NCI-H1694 treated with DMSO at 0.1 percent for 48 hours (cell line): ENCODE measurements at regions not wholly inside any gene's neighbourhood (a gene's known extent, or its start where the extent isn't known, plus 50 kb on each side); places are given as distances from the start of the nearest gene placed in this dataset.
A peak's percentile ranks its signal among the peaks of the same experiment; 100 is the strongest.
"Not testable (repeated sequence)": the region's sequence is repeated elsewhere in the genome, so short reads cannot be mapped to it uniquely, and the experiment has no call there.

Experiments used
- DNase-seq: peaks from one replicate; lab custom pipeline; 2025; lab: John Stamatoyannopoulos, UW

DNA sequence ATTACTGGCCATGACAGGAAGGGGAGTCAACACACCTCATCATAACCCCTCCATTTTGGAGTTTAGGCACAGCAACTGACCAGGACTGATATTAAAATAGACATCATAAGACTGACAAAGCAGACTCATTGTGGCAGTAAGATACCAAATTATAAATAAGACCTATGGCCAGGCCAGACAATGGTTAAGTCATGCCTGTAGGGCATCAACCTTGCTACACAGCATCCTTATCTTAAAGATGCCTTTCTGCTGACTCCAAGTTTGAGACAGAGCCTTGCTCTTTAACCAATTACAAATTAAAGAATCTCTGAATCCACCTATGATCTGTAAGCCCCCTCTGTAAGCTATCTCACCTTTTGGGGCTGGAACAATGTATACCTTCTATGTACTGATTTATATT lies 65.5 kb downstream of the VCX2 start:
- no peak for DNase-seq

DNA sequence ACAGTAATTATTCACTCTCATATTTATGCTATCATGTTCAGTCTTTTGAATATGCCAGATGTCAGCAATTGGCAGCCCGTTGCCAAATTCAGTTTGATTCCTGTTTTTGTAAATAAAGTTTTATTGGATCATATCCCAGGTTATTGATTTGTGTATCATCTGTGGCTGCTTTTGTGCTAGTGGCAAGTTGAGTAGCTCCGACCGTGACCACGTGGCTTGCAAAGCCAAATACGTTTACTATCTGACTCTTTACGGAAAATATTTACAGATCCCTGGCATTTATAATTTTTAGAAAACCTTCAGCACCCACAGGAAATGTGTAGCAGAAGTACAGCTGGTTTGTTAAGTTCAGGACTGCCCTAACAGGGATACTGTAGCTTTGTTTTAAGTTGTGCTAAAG lies 67.4 kb downstream of the VCX2 start:
- peak; percentile 4 for DNase-seq

DNA sequence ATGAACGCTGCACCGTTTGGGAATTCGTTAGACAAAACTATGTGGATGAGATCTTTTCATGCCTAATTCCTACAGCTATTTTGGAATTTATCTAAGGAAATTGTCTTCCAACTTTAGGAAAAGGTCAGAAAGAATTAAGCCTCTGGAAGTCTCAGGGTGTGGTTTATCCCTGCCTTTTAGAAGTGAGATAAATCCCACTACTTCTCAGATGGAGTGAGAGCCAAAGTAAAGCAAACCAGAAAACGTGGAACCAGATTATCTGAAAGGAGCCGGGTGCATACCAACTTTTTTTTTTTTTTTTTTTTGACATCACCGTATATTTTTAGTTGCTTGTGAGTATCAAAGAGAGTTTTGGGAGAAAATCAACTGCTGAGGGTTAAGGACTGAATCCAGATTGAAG lies 79.6 kb downstream of the VCX2 start:
- no peak for DNase-seq

DNA sequence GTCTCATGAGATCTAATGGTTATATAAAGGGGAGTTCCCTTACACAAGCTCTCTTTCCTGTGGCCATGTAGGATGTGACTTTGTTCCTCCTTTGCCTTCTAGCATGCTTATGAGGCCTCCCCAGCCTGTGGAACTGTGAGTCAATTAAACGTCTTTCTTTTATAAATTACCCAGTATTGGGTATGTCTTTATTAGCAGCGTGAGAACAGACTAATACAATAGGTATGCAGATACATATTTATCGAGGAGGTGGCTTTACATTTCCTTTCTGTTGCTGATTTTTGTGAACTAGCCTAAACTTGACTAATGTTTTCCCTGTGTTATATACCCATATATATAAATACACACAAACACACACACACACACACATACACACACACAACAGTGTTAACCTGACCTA lies 80.2 kb downstream of the VCX2 start:
- DNase-seq: no peak

DNA sequence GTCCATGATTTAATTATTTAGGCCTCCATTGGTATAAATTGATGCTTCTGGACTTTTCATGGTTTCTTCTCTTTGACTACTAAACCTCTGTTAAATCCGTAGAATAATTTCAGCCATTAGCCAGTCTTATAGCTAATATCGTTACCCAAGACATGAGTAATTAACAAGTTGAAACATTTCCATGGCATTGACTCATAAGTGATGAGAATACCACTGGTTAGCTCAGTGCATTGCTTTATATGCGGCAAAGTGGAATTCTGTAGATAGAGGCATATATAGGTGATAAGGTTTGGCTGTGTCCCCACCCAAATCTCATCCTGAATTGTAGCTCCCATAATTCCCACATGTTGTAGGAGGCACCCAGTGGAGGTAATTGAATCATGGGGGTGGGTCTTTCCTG lies 80.6 kb downstream of the VCX2 start:
- no peak for DNase-seq

DNA sequence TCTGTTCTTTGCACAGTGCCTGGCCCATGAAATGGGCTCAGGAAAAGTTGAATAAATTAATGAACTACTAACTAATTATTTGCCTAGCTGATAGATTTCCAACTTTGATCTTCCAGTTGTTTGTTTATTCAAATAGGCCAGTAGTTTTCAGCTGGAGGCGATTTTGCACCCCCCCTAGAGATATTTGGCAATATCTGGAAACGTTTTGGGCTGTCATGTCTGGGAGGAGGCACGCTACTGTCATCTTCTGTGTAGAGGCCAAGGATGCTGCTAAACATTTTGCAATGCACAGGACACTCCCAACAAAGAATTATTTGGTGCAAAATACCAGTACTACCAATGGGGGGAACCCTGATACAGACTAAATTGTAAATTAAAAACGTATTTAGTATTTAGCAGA lies 81.9 kb downstream of the VCX2 start:
- DNase-seq: no peak

DNA sequence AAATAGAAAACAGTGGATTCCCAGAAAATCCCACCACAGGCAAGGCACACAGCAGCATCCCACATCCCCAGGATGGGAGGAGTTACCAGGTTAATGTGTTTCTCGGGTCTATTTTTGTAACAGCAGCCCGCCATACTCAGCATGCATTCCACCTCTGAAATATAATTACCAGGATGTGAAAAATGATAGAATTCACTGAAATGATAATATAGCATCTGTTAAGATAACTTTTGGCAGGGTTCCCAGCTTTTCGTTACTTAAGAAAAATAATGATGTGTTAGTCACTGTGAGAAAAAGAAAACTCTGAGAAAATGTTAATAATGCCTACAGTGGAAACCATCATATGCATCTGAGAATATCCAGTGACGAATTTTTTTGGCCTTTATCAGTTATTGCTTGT lies 87.1 kb downstream of the VCX2 start:
- peak; percentile 3 for DNase-seq

DNA sequence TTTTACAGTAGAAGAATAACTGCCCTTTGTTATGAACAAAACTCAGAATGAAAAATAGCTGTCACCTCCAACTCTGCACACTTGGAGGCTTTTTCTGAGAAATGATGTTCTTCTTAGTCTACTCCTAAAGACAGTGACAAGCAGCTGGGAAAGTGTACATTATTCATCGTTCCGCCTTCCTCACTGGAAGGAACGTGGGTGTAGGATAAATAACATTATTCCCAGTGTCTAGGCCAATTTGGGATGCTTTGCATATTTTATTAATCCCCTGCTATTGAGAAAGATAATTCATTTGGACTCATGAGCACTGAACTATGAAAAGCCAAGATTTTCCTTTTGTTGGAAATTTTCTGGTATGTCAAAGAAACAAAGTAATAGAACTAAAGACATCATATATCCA lies 87.8 kb downstream of the VCX2 start:
- no peak for DNase-seq

DNA sequence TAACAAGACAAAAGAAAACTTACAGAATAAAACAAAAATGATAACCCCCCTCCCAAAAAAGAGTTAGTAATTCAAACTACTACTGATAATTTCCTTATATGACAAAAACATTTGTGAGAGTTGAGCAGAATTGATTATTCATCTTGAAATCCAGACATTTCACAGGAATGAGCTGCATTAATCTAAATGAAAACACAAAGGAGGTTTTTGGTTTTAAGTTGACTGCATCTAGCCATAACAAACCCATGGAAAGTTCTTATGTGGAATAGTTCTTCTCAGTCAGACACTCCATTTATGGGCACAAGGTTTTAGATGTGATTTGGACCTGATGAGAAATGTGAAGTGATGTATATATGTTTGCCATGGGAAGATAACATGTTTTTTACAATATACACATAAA lies 95.4 kb downstream of the VCX2 start:
- no peak for DNase-seq

DNA sequence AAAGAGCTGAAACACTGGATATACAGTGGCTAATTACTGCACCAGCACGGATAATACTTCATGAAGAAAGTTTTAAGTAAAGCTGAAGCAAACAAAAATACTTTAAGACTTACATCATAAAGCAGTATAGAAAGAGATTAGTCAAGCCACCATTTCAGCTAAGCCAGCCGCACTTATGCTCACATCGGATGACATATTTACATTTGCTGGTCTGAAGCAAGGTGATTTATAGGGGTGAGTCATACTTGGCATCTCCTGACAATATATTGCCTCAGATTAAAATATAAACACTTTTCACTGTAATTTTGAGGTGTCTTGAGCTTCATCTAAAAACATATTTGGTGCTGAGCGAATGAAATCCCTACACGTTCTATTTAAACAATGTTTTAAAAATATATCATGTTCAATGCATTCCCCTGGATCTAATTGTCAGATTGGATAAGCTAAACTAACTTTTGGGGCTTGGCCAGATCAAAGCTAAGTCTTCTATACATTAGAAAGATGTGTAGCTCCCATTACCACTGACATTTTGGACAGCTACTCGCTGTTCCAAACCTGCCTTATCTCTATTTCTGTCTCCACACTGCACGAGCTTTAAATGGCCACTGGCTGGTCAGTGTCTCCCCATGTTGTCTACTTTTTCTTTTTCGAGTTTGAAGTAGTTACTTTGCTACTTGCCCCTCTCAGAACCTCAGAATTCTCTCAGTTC lies 103.2 kb downstream of the VCX2 start:
- peak; percentile 7 for DNase-seq

DNA sequence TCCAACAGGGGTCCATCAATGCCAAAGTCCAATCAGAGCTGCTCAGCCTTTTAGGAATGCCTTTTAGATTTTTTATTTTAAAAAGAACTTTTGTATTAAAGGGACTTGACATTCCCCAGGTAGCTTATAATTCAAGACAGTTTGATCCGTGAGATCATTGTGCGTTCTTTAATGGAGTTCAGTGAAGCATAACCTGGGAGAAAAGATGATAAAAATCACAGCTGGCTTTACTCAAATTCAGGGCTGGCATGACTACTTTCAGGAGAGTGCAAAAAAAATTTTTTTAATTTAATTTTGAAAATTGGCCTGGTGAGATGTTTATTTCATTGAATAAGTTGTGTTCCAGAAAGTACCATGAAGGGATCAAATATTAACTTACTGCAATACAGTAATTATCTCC lies 118.2 kb downstream of the VCX2 start:
- DNase-seq: no peak

DNA sequence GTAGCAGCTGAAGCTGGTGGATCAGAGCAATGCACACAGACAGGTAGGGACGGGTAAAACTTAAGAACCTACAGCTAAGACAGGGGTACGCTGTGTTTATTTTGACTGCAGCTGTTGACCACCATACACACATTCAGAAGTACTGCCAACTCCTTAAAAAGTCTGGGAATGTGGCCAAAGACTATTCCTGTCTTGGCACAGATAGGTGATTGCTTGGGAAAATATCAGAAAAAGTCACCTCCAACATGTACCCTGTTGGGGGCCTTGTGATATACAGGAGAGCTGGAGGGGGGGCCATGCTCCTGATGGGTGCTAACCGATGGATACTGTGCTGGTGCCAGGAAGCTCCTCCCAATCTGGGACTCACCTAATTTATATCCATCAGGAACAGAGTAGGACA lies 121.2 kb downstream of the VCX2 start:
- no peak for DNase-seq

DNA sequence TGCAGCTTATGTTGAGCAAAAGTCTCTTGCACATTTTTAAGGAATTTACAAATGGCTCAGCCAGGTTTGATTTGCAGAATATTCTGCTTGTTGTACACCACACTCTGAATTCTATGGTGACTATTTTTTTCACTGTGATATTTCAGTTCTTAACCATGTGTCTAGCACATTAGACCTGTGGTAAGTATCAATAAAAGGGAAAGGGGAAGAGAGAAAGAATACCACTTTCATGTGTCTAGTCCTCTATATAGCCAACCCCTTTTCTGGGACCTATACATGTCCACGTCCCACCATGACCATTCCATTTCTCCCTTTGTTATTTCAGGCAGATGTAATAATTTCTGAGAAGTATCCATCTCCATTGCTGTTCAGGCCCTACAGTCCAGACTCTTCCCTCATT lies 121.3 kb upstream of the PNPLA4 start:
- no peak for DNase-seq

DNA sequence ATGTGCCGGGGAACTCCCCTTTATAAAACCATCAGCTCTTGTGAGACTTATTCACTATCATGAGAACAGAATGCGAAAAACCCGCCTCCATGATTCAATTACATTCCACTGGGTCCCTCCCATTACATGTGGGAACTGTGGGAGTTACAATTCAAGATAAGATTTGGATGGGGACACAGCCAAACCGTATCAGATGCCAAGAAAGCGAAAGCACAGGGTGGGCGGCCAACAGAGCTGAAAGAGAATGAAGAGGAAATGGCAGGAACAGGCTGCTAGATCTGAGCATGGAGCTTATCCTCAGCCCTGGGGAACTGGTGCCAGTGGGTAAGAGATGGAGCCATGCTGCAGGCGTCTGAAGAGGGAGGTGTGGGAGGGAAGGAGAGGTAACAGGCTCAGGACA lies 117.7 kb upstream of the PNPLA4 start:
- DNase-seq: no peak

DNA sequence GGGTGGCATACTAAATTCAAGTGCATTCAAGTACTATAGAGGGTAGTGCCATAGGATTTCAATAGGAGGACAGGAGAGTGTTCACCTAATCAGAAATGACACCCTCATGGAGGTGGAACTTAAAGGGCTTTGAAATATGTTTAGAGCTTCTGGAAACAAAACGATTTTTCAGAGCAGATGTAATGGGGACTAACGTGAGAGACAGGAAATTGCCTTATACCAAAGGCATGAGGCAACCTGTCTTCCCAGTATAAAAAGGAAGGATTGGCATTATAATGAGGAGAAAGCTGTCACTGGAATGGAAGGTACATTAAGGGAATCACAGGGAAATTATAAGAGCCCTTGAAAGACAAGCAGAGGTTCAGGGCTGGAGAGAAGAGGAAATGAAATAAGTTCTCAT lies 116.3 kb upstream of the PNPLA4 start:
- DNase-seq: no peak

DNA sequence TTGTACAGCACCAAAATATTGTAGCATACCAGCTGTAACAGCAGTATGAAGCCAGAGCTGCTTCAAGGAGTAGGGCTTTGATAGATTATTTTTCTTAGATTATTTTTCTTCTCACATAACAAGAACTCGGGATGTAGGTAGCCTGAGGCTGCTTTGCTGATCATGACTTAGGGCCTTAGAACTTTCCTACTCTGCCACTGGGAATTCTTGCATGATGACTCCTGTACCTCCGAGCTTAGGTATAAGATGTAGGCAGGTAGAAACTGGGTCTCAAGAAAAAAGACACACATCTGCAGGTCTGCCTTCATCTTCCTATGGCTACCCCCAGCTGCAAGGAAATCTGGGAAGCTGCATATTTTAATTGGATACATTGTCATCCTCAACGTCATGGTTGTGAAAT lies 115.9 kb upstream of the PNPLA4 start:
- DNase-seq: no peak

DNA sequence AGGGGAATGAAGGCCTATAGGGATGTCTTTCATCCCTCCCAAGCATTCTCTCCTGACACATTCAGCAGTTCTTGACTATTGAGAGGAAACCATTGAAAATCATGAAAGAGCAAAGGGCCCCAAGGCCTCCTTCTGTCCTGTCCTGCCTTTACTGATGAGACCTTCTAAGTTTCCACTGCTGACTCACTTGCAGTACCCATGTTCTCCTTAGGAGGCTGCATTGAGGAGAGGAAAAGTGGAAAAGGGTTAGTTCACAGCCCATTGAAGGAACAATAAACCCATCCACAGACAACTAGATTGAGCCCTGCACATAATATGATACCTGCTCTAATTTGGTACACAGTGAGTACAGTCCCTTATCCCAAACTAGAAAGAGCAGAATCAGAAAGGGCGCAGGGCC lies 115.1 kb upstream of the PNPLA4 start:
- no peak for DNase-seq

DNA sequence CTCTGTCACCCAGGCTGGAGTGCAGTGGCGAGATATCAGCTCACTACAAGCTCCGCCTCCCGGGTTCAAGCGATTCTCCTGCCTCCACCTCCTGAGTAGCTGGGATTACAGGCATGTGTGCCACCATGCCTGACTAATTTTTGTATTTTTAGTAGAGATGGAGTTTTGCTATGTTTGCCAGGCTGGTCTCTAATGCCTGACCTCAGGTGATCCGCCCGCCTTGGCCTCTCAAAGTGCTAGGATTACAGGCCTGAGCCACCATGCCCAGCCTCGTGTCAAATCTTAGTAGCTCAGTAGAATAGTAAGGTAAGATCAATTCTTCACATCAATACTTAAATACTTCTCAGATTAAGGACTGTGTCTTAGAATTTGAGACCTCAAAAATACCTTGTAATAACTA lies 112.5 kb upstream of the PNPLA4 start:
- not testable (repeated sequence) for DNase-seq

DNA sequence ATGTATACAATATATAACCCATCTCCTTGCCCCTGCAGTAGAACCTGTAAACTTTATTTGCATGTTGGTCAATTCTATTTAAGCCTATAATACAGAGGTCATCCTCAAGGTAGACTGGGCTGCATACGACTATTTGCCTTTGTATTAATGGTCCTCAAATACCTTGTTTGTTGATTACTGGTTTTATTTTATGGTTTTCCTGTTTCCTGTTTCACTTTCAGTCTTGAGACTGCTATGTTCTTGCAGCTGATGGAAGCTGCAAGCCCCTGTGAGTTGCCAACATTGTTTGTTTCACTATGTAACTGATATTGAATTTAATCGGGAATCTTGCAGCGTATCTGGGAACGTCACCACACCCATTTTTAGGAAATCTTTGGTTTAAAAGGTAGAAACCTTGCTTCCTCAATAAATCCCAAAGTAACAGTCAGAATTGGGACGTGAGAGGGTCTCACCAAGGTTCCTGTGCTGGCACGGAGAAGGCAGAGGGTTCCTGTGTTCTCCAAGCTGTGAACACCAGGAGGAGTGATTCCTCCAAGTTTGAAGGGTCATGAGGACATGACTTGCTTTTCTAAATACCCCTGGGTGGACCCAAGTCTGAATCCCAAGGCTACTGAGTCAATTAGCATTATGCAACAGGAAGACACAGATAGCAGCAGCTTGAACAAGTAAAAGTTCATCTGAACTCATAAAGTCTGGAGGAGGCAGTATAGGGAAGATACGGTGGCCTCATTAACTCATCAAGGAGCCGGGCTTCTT lies 110.6 kb upstream of the PNPLA4 start:
- no peak for DNase-seq

DNA sequence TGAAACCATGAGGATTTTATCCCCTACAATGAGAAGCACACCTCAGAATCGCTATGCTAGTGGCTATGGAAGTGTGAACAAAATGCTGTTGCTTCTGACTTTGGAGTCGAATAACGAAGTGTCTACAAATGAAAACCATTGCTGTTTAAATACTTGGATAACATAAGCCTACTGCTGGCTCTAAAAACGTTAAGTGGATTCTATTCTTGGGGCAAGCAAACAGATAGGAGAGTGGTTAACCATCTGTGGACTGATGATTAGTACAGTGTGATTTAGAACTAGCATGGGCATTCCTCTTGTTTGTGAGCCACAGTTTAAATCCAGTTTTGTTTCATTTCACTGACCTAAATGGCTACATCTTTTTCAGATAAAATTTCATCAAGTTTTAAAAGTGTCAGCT lies 109.7 kb upstream of the PNPLA4 start:
- DNase-seq: no peak

DNA sequence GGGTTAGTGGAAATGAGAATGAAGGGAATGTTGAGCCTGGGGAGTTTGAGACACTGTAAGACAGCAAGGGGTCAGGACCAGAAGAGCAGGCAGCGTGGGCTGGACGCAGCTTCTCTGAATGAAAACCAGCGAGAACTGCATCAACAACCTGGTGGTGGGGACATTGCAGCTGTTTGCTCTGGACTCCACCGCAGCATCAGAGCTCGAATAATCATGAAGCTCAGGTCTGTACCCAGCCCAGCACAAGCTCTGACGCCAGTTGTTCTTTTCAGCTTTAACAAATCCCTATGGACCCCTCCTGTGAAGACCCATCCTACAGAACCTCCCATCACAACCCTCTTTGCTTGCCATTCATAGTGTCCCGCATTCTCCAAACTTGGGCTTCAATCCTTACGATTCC lies 106.8 kb upstream of the PNPLA4 start:
- DNase-seq: no peak

DNA sequence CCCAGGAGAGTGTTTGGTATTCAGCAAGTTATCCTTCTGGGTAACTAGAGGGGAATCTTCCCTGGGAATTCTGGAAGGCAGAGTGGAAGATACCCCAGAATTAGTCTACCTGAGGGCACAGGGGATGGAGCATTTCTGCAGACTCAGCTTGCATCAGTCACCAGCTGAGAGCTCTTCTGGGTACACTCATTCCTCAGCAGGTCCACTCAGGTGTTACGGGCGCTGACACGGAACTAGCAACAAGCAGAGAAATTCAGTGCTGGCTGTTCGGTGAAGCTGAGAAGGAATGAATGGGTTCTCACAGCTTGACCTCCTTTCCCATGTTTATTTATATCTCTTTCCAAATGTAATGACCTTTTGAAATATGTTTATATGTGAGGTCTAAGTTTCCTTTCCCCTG lies 106.0 kb upstream of the PNPLA4 start:
- no peak for DNase-seq

DNA sequence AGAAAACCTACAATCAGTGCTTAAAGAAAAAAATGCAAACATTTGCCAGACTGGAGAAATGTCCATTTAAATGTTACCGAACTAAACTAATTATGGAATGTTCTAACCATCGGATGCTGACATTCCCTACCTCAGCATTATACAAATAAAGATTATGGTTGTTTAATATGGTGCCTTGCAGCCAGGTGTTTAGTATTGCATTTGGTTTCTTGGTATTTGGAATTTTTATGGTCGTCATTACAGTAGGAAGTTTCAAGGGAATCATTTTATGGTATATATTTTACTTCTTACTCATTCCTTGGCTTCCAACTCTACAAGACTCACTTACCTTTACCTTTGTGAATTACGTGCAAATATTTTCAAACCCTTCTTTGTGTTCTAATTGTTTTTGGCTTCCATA lies 103.1 kb upstream of the PNPLA4 start:
- no peak for DNase-seq

DNA sequence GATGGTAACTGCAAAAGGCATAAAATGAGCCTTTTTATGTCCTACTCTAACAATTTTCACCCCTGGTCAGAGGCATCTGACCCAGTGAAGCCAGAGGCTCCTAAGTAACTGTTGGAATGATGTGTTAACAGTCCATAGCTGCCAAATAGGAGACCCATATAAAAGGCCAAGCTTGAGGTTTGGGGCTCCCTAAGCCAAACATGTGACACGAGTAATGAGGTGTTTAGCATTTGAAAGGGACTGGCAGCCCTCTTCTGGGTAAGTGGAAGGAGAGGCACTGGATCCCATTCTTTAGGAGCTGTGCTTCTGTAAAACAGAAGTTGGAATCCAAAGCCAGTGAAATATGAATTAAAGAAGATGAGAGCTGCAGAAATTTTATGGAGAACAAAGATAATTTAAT lies 100.6 kb upstream of the PNPLA4 start:
- no peak for DNase-seq
